GM03348 (cell line): ENCODE measurements at regions not wholly inside any gene's neighbourhood (a gene's known extent, or its start where the extent isn't known, plus 50 kb on each side); places are given as distances from the start of the nearest gene placed in this dataset.
A peak's percentile ranks its signal among the peaks of the same experiment; 100 is the strongest.

Source experiments
- DNase-seq: peaks from one replicate; pipeline ENCODE4 v3.0.0; 2012; ENCODE audit warnings: low spot score

DNA sequence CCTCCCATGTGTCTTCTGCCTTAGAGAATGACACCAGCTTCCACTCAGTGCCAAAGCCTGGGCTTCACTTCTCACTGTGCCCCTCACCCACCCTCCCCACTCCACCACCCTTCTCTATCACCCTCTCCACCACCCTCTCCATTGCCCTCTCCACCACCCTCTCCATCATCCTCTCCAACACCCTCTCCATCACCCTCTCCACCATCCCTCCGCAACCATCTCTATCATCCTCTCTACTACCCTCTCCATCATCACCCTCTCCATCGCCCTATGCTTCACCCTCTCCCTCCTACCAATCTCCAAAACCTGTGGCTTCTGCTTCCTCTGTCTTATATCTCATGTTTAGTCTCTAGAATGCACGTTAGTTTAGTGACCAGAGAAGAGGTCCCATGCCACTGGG is 91.0 kb upstream of the TMEM72 start:
- no peak for DNase-seq

DNA sequence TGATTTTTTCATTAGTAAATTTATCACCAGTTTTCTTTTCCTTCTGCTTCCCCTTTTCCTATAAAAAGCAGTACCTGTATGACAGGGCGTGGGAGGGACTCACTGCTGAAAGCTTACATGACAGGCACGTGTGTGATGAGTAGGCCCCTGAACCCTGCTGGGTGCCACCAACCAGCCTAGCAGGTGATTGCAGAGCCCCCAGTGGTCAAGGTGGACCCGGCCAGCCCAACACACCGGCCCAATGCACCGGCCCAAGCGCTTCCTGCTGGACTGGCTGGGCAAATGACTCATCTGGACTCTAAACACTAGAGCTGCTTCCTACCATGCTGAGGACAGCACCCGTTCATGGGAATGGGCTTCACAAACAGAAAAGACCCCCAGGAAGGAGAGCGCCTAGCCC is 89.8 kb upstream of the TMEM72 start:
- no peak for DNase-seq

DNA sequence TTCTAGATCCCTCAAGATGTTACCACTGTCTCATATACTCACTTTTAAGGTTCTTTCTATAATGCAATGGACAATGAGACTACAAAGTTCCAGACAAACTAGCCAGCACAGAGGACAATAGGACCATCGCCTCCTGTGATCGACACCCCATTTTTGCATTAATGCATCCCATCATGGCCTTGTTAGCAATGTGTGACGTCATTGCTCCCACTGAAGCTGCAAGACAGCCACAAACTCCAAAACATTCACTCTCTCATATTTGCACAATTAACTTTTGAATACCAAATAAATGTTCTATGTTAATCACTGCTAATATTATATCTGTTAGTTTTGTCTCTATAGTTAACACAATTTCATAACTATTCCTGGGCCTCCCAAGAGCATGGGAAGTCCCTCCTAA is 88.8 kb upstream of the TMEM72 start:
- no peak for DNase-seq

GRCh38 chr10:44822966-44823365 is 88.2 kb upstream of the TMEM72 start:
- DNase-seq: no peak

DNA sequence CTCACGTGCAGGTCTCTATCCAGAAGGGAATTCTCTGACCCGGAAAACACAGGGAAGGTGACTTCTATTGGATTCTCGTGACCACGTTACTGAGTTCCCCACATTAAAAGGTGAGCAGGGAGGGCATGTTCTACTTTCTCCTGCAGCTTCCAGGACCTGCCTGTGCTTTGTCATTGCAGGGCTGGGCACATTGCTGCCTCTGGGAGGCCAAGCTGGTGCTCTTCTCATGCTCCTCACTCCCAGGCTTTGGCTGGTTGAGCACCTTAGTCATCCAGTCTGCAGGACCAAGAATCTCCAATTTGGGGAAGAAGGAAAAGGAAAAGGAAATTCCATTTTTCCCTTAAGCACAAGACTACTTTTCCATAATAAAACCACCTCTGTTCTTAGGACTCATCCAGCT is 86.5 kb upstream of the TMEM72 start:
- no peak for DNase-seq

DNA sequence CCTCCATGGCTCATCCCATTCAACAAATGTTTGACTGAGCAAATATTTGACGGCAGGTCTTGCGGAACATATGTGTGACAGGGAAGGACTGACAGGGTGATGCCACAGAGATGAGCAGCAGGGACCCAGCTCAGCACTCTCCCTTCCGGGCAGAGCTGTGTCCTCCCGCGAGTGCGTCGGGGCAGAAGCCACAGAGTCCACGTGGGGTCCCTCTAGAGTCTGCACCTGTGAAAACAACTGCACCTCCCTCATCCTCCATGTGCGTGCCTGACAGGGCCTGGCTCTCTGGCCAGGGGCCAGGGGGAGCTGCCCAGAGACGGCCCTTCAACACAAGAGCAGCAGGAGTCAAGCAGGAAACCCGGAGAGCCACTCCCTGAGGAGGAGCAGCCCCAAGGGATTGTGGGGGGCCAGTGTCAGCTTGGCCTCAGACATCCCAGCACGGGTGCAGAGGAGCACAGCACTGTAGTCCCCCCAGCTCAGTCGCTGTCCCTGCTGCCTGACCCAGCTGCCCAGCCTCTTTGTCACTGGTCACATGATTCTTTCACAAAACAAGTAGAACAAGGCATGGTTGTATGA is 83.6 kb upstream of the TMEM72 start:
- DNase-seq: no peak

GRCh38 chr10:44828508-44829142 is 82.5 kb upstream of the TMEM72 start:
- no peak for DNase-seq

GRCh38 chr10:44829426-44829825 is 81.7 kb upstream of the TMEM72 start:
- DNase-seq: no peak

GRCh38 chr10:44830022-44830421 is 81.1 kb upstream of the TMEM72 start:
- peak; percentile 70 for DNase-seq

DNA sequence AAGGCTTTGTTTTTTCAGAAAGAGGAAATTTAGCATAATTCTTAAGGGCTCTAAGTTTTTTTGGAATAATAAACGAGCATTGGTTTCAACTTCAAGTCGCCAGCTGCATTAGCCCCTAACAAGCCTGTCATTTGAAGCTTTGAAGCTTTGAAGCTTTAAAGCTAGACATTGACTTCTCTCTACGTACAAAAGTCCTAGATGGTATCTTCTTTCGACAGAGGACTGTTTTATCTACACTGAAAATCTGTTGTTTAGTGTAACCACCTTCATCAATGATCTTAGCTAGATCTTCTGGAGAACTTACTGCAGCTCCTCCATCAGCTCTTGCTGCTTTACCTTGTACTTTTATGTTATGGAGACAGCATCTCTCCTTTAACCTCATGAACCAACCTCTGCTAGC is 79.6 kb upstream of the TMEM72 start:
- no peak for DNase-seq

DNA sequence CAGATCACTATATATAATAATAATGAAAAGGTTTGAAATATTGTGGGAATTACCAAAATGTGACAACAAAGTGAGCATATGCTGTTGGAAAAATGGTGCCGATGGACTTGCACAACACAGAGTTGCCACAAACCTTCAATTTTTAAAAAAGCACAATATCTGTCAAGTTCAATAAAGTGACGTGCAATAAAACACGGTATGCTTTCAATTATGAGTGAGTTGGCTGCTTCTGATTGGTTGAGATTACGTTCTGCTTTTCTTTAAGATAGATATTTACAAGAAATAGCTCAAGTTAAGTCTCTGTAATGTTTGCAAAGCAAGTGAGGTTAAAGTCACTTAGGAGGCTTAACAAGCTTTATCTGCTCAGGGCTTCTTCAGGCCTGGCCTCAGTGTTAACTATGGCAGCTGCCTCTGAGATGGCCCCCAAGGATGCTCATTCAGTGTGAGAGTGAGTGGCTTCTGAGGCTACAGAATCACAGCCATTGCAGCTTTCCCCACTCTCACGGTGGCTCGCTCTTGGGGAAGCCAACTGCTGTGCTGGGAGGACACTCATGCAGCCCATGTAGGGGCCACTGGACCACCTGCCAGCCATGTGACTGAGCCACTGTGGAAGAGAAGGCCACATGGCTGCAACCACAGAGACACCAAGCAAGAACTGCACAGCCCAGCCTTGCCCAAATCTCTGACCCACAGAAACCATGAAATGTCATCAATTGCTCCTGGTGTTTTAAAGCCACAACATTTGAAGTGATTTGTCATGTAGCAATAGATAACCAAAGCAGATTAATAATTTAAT is 78.3 kb upstream of the TMEM72 start:
- no peak for DNase-seq

DNA sequence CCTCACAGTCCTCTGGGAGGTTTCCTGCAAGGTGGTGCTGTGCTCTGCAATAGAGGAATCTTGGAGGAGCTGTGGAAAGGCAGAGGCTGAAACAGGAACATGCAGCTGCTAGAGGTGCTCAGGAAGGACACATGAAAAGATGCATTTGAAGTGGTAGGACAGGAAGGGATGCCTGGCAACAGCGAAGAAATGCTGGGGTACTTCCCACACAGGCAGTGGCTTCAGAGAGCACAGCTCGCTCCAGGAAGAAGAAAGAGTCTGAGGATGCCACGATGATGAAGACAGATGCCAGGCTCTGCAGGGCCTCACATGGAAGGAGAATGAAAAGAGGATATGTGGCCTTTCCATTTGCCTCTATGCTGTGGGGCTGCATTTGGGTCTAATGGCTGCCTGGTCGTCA is 77.0 kb upstream of the TMEM72 start:
- DNase-seq: no peak

GRCh38 chr10:44835300-44835699 is 75.8 kb upstream of the TMEM72 start:
- DNase-seq: no peak

GRCh38 chr10:44843484-44843883 is 67.7 kb upstream of the TMEM72 start:
- DNase-seq: no peak

GRCh38 chr10:44845361-44846175 is 65.6 kb upstream of the TMEM72 start:
- DNase-seq: no peak

DNA sequence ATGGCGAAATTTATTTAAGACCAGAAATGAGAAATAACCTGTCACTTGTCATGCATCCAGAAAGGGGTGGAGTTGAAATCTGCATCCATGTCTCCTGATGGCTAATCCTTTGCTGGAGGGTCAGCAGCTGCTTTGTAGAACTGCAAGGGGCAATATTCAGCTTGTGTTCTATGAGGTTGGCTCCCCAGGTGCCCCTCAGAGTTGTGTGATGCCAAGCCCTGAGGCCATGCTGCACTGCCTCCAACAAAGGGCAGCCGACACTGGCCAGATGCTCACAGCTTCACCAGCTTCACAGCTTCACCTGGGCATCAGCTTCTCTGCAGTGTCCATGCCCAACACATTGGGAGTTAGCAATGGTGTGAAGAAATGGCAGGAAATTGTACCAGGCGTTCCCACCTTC is 64.0 kb upstream of the TMEM72 start:
- no peak for DNase-seq

- no peak for DNase-seq
Observed at GRCh38 chr10:44848211-44848610, 62.9 kb upstream of the TMEM72 start.

DNA sequence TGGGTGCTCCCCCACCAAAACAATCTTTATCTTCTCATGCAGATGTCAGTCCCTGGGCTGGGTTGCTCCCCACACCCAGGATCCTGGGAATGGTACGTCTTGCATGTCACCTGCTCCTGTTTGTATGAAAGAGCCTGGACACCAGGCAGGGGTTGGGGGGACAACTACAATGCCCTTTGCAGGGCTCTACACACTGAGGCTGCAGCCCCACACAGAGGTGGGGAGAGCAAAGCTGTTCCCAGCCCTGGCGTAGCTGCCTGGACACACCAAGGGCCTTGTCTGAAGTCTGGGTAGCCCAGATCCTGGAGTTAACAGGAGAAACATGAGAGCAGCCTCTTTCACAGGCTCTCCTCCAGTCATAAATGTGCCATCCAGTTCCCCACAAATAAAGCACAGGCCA is 61.2 kb upstream of the TMEM72 start:
- no peak for DNase-seq

GRCh38 chr10:44850356-44850934 is 60.7 kb upstream of the TMEM72 start:
- no peak for DNase-seq

DNA sequence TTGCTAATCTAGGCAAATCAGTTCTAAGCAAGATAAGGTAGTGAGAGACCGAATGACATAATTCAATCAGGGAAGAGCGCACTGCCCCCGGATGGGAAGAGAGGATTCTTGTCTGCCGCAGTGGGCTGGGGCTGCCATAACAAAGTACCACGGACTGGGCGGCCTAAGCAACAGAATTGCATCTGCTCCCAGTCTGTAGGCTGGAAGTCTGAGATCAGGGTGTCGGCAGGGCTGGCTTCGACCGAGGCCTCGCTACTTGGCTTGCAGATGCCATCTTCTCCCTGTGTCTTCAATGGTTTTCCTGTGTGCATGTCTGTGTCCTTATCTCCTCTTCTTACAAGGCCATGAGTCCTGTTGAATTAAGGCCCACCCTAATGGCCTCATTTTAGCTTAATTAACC is 59.7 kb upstream of the TMEM72 start:
- DNase-seq: no peak

DNA sequence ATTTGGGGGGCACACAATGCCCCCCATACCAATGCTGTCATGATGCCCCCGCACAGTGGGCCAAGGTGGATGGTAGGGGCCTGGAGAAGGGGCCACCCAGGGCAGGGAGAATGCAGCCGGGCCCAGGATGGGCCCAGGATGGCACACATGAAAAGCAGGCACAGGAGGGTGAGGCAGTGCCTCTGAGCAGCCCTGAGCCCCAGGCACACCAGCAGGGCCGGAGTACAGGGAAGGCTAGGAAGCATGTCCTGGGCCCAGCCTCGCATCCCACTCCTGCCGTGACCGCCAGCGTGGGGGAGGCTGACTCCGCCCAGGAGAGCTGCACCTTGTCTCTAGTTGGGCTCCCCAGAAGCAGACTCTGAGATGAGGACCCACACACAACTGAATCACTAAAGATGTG is 59.3 kb upstream of the TMEM72 start:
- no peak for DNase-seq

DNA sequence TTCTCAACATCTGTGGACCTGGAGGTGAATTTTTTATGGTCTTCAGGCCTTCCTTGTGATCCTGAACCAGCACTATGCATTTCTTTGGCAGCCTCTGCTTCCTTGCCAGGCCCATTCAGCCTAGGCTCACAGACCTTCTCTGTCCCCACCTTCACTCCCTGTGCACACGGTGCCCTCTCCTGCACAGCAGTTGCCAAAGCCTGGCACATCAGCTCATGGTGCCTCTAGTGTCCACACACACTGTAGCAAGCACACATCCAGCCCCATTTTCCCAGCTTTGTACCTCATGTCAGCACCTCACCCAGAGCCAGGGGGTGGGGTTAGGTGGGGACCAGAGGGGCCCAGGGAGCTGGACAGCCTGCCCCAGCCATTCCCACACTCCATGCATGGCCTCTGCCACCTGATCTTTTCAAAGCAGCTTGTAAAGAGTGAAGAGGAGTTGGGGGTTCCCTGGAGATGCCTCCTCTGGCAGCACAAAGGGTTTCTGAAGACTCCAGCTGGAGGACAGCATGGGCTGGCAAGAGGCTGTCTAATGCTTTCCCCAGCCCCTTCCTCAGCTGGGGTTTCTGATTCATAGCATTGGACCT is 57.9 kb upstream of the TMEM72 start:
- peak; percentile 64 for DNase-seq
